ENCODE measurements at regions not wholly inside any gene's neighbourhood (a gene's known extent, or its start where the extent isn't known, plus 50 kb on each side); places are given as distances from the start of the nearest gene placed in this dataset.

DNA sequence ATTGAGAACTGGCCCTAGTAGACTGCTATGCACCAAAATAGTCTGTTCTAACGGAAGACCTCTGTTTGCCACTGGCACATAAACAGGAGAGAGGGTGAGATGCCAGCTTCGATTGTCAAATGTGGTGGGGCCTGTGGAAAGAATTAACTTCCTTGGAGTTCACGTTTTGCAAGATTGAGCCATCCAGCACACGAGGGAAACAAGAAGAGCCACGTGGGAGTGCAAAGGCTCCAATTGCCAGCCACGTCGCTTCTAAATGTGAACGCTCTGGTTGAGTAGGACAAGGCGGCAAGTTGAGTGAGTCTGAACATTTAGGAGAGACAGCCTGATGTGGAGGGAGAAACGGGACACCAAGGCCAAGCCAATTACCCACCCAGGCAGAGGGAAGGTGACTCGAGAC lies 409.1 kb downstream of the FGF9 start:
- TF ChIP-seq POLR2A (IDR thresholded peaks at IDR 0.05; ENCODE audit: low read length) (no peak), GATA1 (IDR thresholded peaks at IDR 0.05; ENCODE audit: low read depth, low read length) (no peak)
